Endodermal cell (in vitro differentiated cells): ENCODE measurements at regions not wholly inside any gene's neighbourhood (a gene's known extent, or its start where the extent isn't known, plus 50 kb on each side); places are given as distances from the start of the nearest gene placed in this dataset.
"Not testable (repeated sequence)": the region's sequence is repeated elsewhere in the genome, so short reads cannot be mapped to it uniquely, and the experiment has no call there.

ENCODE experiments used
- DNase-seq: peaks from one replicate; pipeline ENCODE4 v3.0.0-alpha.2; 2017
- H3K27ac ChIP-seq: 2 replicates; pipeline ENCODE4 v1.5.1; 2013; ENCODE audit warnings: mild to moderate bottlenecking, low read depth, low read length, moderate library complexity
- H3K27me3 ChIP-seq: 2 replicates; pipeline ENCODE4 v1.6.1; 2013; ENCODE audit warnings: mild to moderate bottlenecking, low read length, moderate library complexity; ENCODE audit not compliant: insufficient read depth, control insufficient read depth, poor library complexity, severe bottlenecking
- H3K36me3 ChIP-seq: 2 replicates; pipeline ENCODE4 v1.7.0; 2013; ENCODE audit warnings: mild to moderate bottlenecking, low read length, moderate library complexity; ENCODE audit not compliant: control insufficient read depth, insufficient read depth
- H3K4me1 ChIP-seq: one replicate; pipeline ENCODE4 v1.7.0; 2013; ENCODE audit warnings: low read length; ENCODE audit not compliant: control insufficient read depth, insufficient read depth
- H3K4me3 ChIP-seq: 2 replicates; pipeline ENCODE4 v1.5.1; 2013; ENCODE audit warnings: mild to moderate bottlenecking, low read length, moderate library complexity
- H3K9ac ChIP-seq: 2 replicates; pipeline ENCODE4 v1.6.1; 2013; ENCODE audit warnings: mild to moderate bottlenecking, low read length, moderate library complexity; ENCODE audit not compliant: poor library complexity, severe bottlenecking; ENCODE audit errors: extremely low read depth
- H3K9me3 ChIP-seq: 2 replicates; pipeline ENCODE4 v1.6.1; 2013; ENCODE audit warnings: mild to moderate bottlenecking, low read length, moderate library complexity; ENCODE audit not compliant: control insufficient read depth
- H3K27ac Mint-ChIP-seq: 2 replicates; pipeline ENCODE4 v1.8.0; 2020; ENCODE audit warnings: mixed read lengths
- H3K27me3 Mint-ChIP-seq: 2 replicates; pipeline ENCODE4 v1.8.0; 2021; ENCODE audit warnings: mild to moderate bottlenecking, mixed read lengths; ENCODE audit not compliant: insufficient read depth
- H3K36me3 Mint-ChIP-seq: 2 replicates; pipeline ENCODE4 v1.8.0; 2020; ENCODE audit warnings: low read depth, mixed read lengths
- H3K4me1 Mint-ChIP-seq: 2 replicates; pipeline ENCODE4 v1.8.0; 2020; ENCODE audit warnings: mixed read lengths
- H3K4me3 Mint-ChIP-seq: 2 replicates; pipeline ENCODE4 v1.8.0; 2020; ENCODE audit warnings: mild to moderate bottlenecking, moderate library complexity, mixed read lengths
- H3K9me3 Mint-ChIP-seq: 2 replicates; pipeline ENCODE4 v1.8.0; 2020; ENCODE audit warnings: mild to moderate bottlenecking, mixed read lengths
- CTCF ChIP-seq: fragments of 200-600 bp; sonication (generic); conservative IDR thresholded peaks from 2 replicates; pipeline ENCODE4 v1.5.0; 2021; ENCODE audit warnings: antibody characterized with exemption, mild to moderate bottlenecking
- whole genome bisulfite sequencing, 2 experiments: methylation state at CpG; one replicate each; pipeline versions ENCODE4 v1.1.5 to v1.1.7; 2013; ENCODE audit warnings: missing lambda C conversion rate in 2 of 2, mixed read lengths in 1 of 2; ENCODE audit not compliant: insufficient coverage in 1 of 2, insufficient read length in 1 of 2; 5-methylcytosine and 5-hydroxymethylcytosine counted together

GRCh38 chr13:42381165-42381425 is 109.1 kb downstream of the AKAP11 start:
- H3K36me3 Mint-ChIP-seq = no peaks in the 10 kb centered on the region
- no peak overlapping the region for H3K9ac ChIP-seq
- no peak for DNase-seq
- peaks cover 14% of the 10 kb centered on the region for H3K9me3 Mint-ChIP-seq
- H3K27ac Mint-ChIP-seq = no peak overlapping the region
- no peaks in the 10 kb centered on the region for H3K27me3 Mint-ChIP-seq
- WGBS, 2 experiments = 94 to 100% methylated on average over 3 to 4 of the region's 4 CpGs
- H3K4me3 Mint-ChIP-seq = no peak overlapping the region
- H3K4me1 Mint-ChIP-seq = no peaks in the 10 kb centered on the region
- no peaks in the 10 kb centered on the region for H3K36me3 ChIP-seq
- H3K9me3 ChIP-seq = no peaks in the 10 kb centered on the region
- no peaks in the 10 kb centered on the region for H3K4me1 ChIP-seq
- TF ChIP-seq CTCF = no peak
- H3K4me3 ChIP-seq = no peak overlapping the region
- no peaks in the 10 kb centered on the region for H3K27me3 ChIP-seq
- no peak overlapping the region for H3K27ac ChIP-seq

- not testable (repeated sequence) for H3K9ac ChIP-seq, H3K27me3 Mint-ChIP-seq, DNase-seq, H3K4me3 ChIP-seq, H3K27me3 ChIP-seq, H3K36me3 ChIP-seq, H3K4me1 ChIP-seq, H3K4me3 Mint-ChIP-seq, H3K9me3 ChIP-seq, H3K36me3 Mint-ChIP-seq, H3K4me1 Mint-ChIP-seq, H3K27ac ChIP-seq, H3K27ac Mint-ChIP-seq
- peaks cover 14% of the 10 kb centered on the region for H3K9me3 Mint-ChIP-seq
- 92% methylated on average over 8 of the region's 8 CpGs for WGBS, 2 experiments
Measured at GRCh38 chr13:42381426-42381825, 109.5 kb downstream of the AKAP11 start.

GRCh38 chr13:42383025-42383424 is 111.1 kb downstream of the AKAP11 start:
- Histone ChIP-seq H3K27ac (no peak overlapping the region), H3K4me3 (no peak overlapping the region), H3K9ac (no peak overlapping the region), H3K27me3 (no peaks in the 10 kb centered on the region), H3K4me1 (no peaks in the 10 kb centered on the region), H3K36me3 (no peaks in the 10 kb centered on the region), H3K9me3 (no peaks in the 10 kb centered on the region)
- WGBS, 2 experiments = 97% methylated on average over 7 of the region's 7 CpGs; no CpG with 5 or more reads in 1 of the 2 experiments
- Mint-ChIP-seq H3K36me3 (no peaks in the 10 kb centered on the region), H3K4me1 (no peaks in the 10 kb centered on the region), H3K27ac (no peak overlapping the region), H3K27me3 (no peaks in the 10 kb centered on the region), H3K9me3 (peaks cover 16% of the 10 kb centered on the region), H3K4me3 (no peak overlapping the region)
- no peak for DNase-seq
- no peak for TF ChIP-seq CTCF

- H3K4me3 Mint-ChIP-seq = no peak overlapping the region
- H3K4me1 Mint-ChIP-seq = no peaks in the 10 kb centered on the region
- no peak for DNase-seq
- Histone ChIP-seq H3K4me3 (no peak overlapping the region), H3K9me3 (no peaks in the 10 kb centered on the region), H3K4me1 (no peaks in the 10 kb centered on the region), H3K36me3 (no peaks in the 10 kb centered on the region), H3K27me3 (no peaks in the 10 kb centered on the region), H3K27ac (no peak overlapping the region), H3K9ac (no peak overlapping the region)
- H3K27me3 Mint-ChIP-seq = no peaks in the 10 kb centered on the region
- no peak overlapping the region for H3K27ac Mint-ChIP-seq
- H3K9me3 Mint-ChIP-seq = peaks cover 16% of the 10 kb centered on the region
- no peaks in the 10 kb centered on the region for H3K36me3 Mint-ChIP-seq
- TF ChIP-seq CTCF = no peak
- 97% methylated on average over 3 of the region's 3 CpGs; no CpG with 5 or more reads in 1 of the 2 experiments for WGBS, 2 experiments
Measured at GRCh38 chr13:42384265-42384664, 112.3 kb downstream of the AKAP11 start.
